ENCODE measurements at regions not wholly inside any gene's neighbourhood (a gene's known extent, or its start where the extent isn't known, plus 50 kb on each side); places are given as distances from the start of the nearest gene placed in this dataset.

DNA sequence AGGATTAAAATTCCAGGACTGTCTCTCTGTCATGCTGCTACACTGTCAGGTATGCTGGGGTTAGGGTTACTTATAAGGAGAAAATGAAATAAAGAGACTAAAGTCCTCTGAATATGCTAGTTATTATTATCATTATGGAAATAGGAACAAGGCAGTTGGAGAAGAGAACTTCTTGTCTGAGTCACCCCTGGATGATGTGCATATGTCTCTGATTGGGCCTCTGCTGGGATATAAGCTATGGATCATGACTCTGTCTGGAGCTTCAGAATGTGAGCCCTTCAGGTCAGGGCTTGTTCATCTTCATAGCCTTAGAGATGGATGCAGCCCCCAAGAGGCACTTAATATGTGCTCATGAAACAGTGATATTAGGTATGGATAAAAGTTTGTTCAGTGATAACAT, 569.6 kb downstream of the EPHB1 start:
- Mint-ChIP-seq H3K27ac (no peak overlapping the region), H3K36me3 (ENCODE audit: low read depth) (no peaks in the 10 kb centered on the region), H3K4me1 (ENCODE audit: low read depth) (no peaks in the 10 kb centered on the region), H3K27me3 (ENCODE audit: low read depth) (no peaks in the 10 kb centered on the region), H3K4me3 (ENCODE audit: low read depth) (no peak overlapping the region), H3K9me3 (no peaks in the 10 kb centered on the region)
- intact Hi-C loops (cut with micrococcal nuclease) = no loop called here
- no peak for DNase-seq (ENCODE audit: low spot score)

DNA sequence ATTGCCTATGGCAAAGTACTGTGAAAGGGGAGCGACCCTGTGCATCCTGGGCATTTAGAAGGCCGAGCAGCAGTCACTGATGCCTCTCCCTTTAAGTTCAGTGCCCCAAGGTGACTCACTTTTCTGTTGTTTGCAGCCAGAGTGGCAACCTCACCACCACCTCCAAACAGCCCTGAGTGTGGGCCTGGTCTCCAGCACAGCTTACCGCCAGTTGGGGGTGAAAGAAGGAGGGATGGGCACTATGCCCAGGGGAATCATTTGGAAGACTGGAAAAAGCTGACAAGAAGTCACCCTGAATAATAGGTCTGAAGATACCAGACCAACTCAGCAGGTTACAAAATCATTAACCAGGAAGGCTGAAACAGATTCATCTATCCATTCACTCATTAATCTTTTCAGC, 571.8 kb downstream of the EPHB1 start:
- no peak overlapping the region for H3K4me3 Mint-ChIP-seq (ENCODE audit: low read depth)
- H3K27ac Mint-ChIP-seq = no peak overlapping the region
- intact Hi-C loops (cut with micrococcal nuclease) = no loop called here
- no peaks in the 10 kb centered on the region for H3K4me1 Mint-ChIP-seq (ENCODE audit: low read depth)
- no peaks in the 10 kb centered on the region for H3K9me3 Mint-ChIP-seq
- no peak for DNase-seq (ENCODE audit: low spot score)
- no peaks in the 10 kb centered on the region for H3K27me3 Mint-ChIP-seq (ENCODE audit: low read depth)
- H3K36me3 Mint-ChIP-seq (ENCODE audit: low read depth) = no peaks in the 10 kb centered on the region

DNA sequence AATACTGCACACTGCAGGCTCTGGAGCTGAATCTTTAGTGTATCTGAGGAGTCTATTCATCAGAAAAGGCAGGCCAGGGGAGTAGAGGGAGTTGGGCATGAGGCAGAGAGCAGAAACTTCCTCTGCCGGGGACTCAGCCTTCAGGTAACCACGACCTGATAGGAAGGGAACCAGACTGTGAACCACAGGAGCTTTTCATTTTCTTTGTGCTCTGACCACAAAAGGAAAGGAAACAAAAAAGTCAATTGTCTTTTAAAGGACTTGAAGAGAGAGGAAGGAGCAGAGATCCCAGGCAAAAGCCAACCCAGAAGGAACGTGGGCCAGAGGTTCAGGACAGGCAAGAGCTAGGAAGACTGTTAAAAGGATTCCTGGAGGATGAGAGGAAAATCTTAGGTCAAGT, 573.3 kb downstream of the EPHB1 start:
- DNase-seq (ENCODE audit: low spot score) = no peak
- intact Hi-C loops (cut with micrococcal nuclease) = no loop called here
- no peak overlapping the region for H3K4me3 Mint-ChIP-seq (ENCODE audit: low read depth)
- H3K36me3 Mint-ChIP-seq (ENCODE audit: low read depth) = no peaks in the 10 kb centered on the region
- no peaks in the 10 kb centered on the region for H3K27me3 Mint-ChIP-seq (ENCODE audit: low read depth)
- no peak overlapping the region for H3K27ac Mint-ChIP-seq
- no peaks in the 10 kb centered on the region for H3K9me3 Mint-ChIP-seq
- no peaks in the 10 kb centered on the region for H3K4me1 Mint-ChIP-seq (ENCODE audit: low read depth)

DNA sequence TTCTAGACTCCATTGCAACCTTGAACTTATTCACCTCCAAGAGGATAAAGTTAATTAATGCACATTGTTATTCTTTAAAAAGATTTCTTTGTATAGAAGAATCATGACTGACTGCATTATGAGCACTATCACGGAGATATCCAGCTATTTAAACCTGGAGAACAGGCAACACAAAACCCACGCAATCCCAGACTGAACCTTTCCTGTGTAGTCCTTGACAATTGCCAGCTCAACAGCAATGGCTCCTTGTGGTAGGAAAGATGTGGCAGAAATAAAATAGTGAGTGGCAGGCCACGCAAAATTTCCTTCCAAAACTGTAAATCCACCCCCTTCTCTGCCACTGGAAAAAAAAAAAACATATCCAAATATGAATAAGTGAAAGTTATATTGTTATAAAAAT, 573.7 kb downstream of the EPHB1 start:
- intact Hi-C loops (cut with micrococcal nuclease) = no loop called here
- Mint-ChIP-seq H3K27me3 (ENCODE audit: low read depth) (no peaks in the 10 kb centered on the region), H3K9me3 (no peaks in the 10 kb centered on the region), H3K27ac (no peak overlapping the region), H3K4me1 (ENCODE audit: low read depth) (no peaks in the 10 kb centered on the region), H3K36me3 (ENCODE audit: low read depth) (no peaks in the 10 kb centered on the region), H3K4me3 (ENCODE audit: low read depth) (no peak overlapping the region)
- no peak for DNase-seq (ENCODE audit: low spot score)

DNA sequence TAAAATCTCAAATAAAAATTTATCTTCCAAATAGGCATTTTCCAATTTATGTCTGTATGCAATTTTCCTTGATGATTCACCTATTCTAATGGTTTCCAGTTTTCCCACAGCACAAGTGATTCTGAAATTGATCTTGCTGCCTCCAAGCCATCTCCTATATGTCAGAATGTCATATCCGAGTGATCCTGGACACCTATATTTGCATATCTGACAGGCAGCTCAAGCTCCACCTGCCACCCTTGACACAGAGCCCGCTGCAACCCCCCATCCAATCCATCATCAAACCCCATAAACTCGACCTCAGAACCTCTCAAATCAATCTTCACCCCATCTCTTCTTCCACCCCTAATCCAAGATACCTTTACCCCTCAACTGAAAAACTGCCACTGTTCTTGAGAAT, 579.5 kb downstream of the EPHB1 start:
- Mint-ChIP-seq H3K4me3 (ENCODE audit: low read depth) (no peak overlapping the region), H3K36me3 (ENCODE audit: low read depth) (no peaks in the 10 kb centered on the region), H3K27me3 (ENCODE audit: low read depth) (no peaks in the 10 kb centered on the region), H3K4me1 (ENCODE audit: low read depth) (no peaks in the 10 kb centered on the region), H3K27ac (no peak overlapping the region), H3K9me3 (no peaks in the 10 kb centered on the region)
- DNase-seq (ENCODE audit: low spot score) = no peak
- intact Hi-C loops (cut with micrococcal nuclease) = no loop called here

DNA sequence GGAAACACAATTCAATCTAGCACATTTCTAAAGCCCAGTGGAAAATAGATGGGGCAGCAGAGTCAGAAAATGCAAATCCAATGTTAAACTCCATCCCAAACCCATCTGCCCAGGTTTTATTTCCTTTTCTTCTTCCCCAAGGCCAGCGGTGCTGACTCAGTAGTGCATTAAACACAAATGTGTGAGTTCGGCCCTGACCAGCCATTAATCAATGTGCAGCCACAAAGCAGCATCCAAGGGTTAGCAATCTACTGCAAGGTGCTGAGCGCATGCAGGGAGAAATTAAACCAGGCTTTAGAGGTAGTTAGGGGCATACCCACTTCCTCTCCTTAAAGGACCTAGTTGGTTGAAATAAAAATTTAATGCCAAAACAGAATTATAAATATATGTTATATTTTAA, 583.3 kb upstream of the PPP2R3A start:
- Mint-ChIP-seq H3K27ac (no peak overlapping the region), H3K4me3 (ENCODE audit: low read depth) (no peak overlapping the region), H3K27me3 (ENCODE audit: low read depth) (no peaks in the 10 kb centered on the region), H3K4me1 (ENCODE audit: low read depth) (no peaks in the 10 kb centered on the region), H3K9me3 (no peaks in the 10 kb centered on the region), H3K36me3 (ENCODE audit: low read depth) (no peaks in the 10 kb centered on the region)
- intact Hi-C loops (cut with micrococcal nuclease) = no loop called here
- DNase-seq (ENCODE audit: low spot score) = no peak

DNA sequence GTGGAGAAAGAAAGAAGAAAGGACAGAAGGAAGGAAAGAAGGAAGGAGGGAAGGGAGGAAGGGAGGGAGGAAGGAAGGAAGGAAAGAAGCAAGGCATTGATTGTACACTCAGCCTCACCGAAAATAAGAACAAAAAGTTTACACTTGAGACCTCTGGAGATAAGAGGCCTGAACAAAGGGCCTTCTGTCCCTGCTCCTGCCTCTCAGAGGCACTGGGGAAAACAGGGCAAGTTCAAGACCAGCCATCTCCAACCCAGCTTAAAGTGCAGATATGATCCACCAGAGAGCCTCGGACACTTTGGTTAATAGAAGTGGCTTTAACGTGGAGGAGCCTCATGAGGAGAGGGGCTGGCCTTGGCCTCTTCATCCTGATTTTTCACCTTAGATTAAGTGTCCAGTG, 582.9 kb upstream of the PPP2R3A start:
- DNase-seq (ENCODE audit: low spot score) = no peak
- Mint-ChIP-seq H3K4me1 (ENCODE audit: low read depth) (no peaks in the 10 kb centered on the region), H3K9me3 (no peaks in the 10 kb centered on the region), H3K36me3 (ENCODE audit: low read depth) (no peaks in the 10 kb centered on the region), H3K4me3 (ENCODE audit: low read depth) (no peak overlapping the region), H3K27ac (no peak overlapping the region), H3K27me3 (ENCODE audit: low read depth) (no peaks in the 10 kb centered on the region)
- intact Hi-C loops (cut with micrococcal nuclease) = no loop called here

DNA sequence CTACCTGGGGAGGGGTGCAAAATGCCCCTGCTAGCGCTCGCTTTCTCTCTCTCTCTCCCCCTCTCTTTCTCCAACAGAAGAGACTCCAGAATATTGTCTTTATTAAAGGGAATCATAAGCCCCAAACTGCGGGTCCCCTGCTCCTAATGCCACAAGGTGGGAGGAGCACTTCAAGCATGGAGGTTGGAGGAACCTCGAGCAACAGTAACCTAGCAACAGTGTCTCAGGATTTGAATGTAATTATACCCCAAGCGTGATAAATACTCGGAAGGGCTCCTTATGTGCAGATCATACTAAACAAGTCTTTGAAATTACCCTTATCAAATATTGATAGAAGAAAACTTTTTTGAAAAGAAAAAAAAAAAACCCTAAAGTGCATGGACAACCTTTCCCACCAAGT, 582.2 kb upstream of the PPP2R3A start:
- H3K9me3 Mint-ChIP-seq = no peaks in the 10 kb centered on the region
- H3K27me3 Mint-ChIP-seq (ENCODE audit: low read depth) = no peaks in the 10 kb centered on the region
- H3K4me3 Mint-ChIP-seq (ENCODE audit: low read depth) = no peak overlapping the region
- no peak for DNase-seq (ENCODE audit: low spot score)
- H3K4me1 Mint-ChIP-seq (ENCODE audit: low read depth) = no peaks in the 10 kb centered on the region
- no peak overlapping the region for H3K27ac Mint-ChIP-seq
- intact Hi-C loops (cut with micrococcal nuclease) = no loop called here
- no peaks in the 10 kb centered on the region for H3K36me3 Mint-ChIP-seq (ENCODE audit: low read depth)

DNA sequence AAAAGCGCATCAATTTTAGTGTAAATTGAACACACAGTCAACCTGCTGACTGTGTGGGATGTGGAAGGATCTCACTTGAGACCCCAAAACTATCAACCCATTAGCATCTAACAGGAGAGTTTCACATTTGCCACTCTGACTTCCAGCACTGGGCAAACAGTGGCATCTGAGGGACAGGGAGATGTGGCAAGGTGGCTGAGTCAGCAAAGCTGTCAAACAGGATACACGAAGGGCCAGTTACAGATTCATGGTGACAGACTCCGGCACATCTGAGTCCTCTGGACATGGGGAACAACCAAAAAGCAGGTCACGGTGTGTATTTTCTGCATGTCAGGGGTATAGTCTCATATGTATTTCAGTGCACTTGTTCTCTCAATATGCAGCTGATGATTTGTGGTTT, 573.4 kb upstream of the PPP2R3A start:
- no peak for DNase-seq (ENCODE audit: low spot score)
- H3K4me1 Mint-ChIP-seq (ENCODE audit: low read depth) = no peaks in the 10 kb centered on the region
- H3K9me3 Mint-ChIP-seq = peaks cover 15% of the 10 kb centered on the region
- H3K27ac Mint-ChIP-seq = no peak overlapping the region
- intact Hi-C loops (cut with micrococcal nuclease) = no loop called here
- no peak overlapping the region for H3K4me3 Mint-ChIP-seq (ENCODE audit: low read depth)
- H3K36me3 Mint-ChIP-seq (ENCODE audit: low read depth) = no peaks in the 10 kb centered on the region
- no peaks in the 10 kb centered on the region for H3K27me3 Mint-ChIP-seq (ENCODE audit: low read depth)

DNA sequence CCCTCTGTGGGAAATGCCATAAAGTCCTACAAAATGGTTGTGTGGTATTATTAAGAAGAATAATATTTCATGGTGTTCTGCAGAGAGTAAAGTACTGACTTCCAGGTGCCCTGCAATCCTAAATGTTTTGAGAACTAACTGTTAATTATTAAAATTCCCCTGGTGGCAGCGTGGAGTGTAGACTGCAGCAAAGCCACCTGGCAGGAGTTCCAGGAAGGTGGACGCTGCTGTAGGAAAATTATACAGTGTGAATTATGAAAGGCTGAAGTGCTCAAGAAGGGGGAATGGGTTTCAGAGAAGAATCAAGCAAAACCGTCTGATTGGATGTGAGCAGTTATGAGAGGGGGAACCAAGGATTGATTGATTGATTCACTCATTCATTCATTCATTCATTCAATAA, 572.4 kb upstream of the PPP2R3A start:
- no peak overlapping the region for H3K27ac Mint-ChIP-seq
- H3K4me1 Mint-ChIP-seq (ENCODE audit: low read depth) = no peaks in the 10 kb centered on the region
- no peak overlapping the region for H3K4me3 Mint-ChIP-seq (ENCODE audit: low read depth)
- peaks cover 15% of the 10 kb centered on the region for H3K9me3 Mint-ChIP-seq
- H3K27me3 Mint-ChIP-seq (ENCODE audit: low read depth) = no peaks in the 10 kb centered on the region
- no peaks in the 10 kb centered on the region for H3K36me3 Mint-ChIP-seq (ENCODE audit: low read depth)
- intact Hi-C loops (cut with micrococcal nuclease) = no loop called here
- no peak for DNase-seq (ENCODE audit: low spot score)

DNA sequence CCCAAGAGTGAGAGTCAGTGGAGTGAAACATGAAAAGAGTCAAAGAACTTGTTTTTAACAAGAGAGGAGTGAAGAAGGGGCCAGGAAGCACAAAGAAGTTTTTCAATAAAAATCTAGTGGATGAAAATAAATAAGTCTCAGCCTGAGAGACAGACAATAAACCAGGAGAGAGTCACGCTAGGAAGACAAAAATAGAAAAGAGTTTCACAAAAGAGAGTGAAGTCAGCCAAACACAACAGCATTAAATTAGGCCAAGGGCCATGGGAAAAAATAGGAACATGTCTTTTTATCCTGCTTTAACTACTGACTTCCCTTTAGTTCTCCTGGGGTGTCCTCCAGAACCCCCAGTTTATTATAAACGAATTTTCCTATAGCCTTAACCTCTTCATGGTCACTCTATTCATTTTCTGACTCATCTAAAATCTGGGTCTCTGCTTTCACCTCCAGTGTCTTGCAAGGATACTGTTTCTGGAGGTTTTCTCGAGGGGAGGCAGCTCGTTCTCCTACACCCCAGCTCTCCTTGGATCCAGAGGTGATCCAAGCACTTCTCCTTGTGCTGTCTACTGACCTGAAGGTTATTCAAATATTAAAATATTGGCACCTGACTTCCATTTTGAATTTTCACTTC, 571.5 kb upstream of the PPP2R3A start:
- Mint-ChIP-seq H3K36me3 (ENCODE audit: low read depth) (no peaks in the 10 kb centered on the region), H3K27ac (no peak overlapping the region), H3K4me1 (ENCODE audit: low read depth) (no peaks in the 10 kb centered on the region), H3K27me3 (ENCODE audit: low read depth) (no peaks in the 10 kb centered on the region), H3K9me3 (peaks cover 15% of the 10 kb centered on the region), H3K4me3 (ENCODE audit: low read depth) (no peak overlapping the region)
- DNase-seq (ENCODE audit: low spot score) = no peak
- intact Hi-C loops (cut with micrococcal nuclease) = no loop called here

DNA sequence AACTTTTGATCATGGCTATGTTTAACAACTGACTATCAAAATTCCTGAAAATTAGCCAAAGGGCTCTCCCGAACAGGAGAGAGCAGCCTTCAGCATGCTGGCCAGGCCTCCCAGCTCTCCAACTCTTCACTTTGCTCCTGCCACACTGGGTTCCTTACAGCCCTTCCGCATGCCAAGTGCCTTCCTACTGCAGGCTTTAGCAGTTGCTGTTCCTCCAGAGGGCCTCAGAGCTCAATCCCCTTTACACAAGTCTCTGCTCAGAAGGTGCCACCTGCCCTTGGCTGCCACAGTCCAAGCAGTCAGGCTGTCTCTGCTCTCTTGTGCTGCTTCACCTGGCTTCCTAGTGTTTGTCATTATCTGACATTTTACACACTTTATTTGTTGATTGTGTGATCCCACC, 553.1 kb upstream of the PPP2R3A start:
- H3K9me3 Mint-ChIP-seq = no peaks in the 10 kb centered on the region
- H3K27ac Mint-ChIP-seq = no peak overlapping the region
- intact Hi-C loops (cut with micrococcal nuclease) = no loop called here
- H3K36me3 Mint-ChIP-seq (ENCODE audit: low read depth) = no peaks in the 10 kb centered on the region
- no peak for DNase-seq (ENCODE audit: low spot score)
- H3K4me1 Mint-ChIP-seq (ENCODE audit: low read depth) = no peaks in the 10 kb centered on the region
- no peaks in the 10 kb centered on the region for H3K27me3 Mint-ChIP-seq (ENCODE audit: low read depth)
- H3K4me3 Mint-ChIP-seq (ENCODE audit: low read depth) = no peak overlapping the region

DNA sequence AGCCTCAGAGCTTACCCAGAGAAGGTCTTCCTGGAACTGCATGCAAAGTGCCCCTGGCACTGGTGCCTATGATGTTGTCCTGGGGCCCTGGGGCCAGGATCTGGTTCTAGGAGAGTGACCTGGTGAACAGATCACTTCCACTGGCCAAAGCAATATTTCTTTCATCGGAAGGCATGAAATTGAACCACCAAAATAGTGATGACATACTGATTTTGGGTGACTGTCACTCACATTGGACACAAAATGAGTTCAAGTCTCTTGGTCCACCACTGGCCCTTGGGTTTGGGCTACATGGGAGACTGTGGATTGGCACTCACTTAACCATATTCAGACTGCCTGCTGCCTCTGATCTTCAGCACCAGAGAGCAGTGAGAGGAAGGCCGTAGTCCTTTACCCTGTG, 549.3 kb upstream of the PPP2R3A start:
- no peak overlapping the region for H3K27ac Mint-ChIP-seq
- intact Hi-C loops (cut with micrococcal nuclease) = no loop called here
- H3K9me3 Mint-ChIP-seq = no peaks in the 10 kb centered on the region
- H3K4me1 Mint-ChIP-seq (ENCODE audit: low read depth) = no peaks in the 10 kb centered on the region
- H3K36me3 Mint-ChIP-seq (ENCODE audit: low read depth) = no peaks in the 10 kb centered on the region
- H3K4me3 Mint-ChIP-seq (ENCODE audit: low read depth) = no peak overlapping the region
- no peaks in the 10 kb centered on the region for H3K27me3 Mint-ChIP-seq (ENCODE audit: low read depth)
- DNase-seq (ENCODE audit: low spot score) = no peak

DNA sequence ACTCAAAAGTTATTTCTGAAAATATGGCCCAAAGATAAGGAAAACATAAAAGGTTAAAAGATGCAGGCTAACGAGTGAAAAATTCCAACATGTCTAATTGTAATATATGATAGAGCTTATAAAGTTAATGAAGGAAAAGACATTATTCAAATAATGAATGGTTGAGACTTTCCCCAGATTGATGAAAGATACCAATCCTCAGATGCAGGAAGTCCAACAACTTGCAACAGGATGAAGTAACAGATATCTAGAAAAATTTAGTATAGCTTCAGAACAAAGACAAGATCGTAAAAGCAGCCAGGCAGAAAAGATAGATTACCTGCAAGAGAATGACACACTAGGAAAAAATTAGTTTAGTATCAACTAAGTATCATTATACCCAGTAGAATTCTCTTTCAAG, 546.4 kb upstream of the PPP2R3A start:
- Mint-ChIP-seq H3K27ac (no peak overlapping the region), H3K36me3 (ENCODE audit: low read depth) (no peaks in the 10 kb centered on the region), H3K9me3 (no peaks in the 10 kb centered on the region), H3K4me3 (ENCODE audit: low read depth) (no peak overlapping the region), H3K4me1 (ENCODE audit: low read depth) (no peaks in the 10 kb centered on the region), H3K27me3 (ENCODE audit: low read depth) (no peaks in the 10 kb centered on the region)
- no peak for DNase-seq (ENCODE audit: low spot score)
- intact Hi-C loops (cut with micrococcal nuclease) = no loop called here

Measured in activated T-helper 2 cell treated with anti-CD3 and anti-CD28 coated beads, Interferon-gamma antibody, Interleukin-2, Interleukin-4, amounts not matched to agents 10 μg/mL and 5 μg/mL and 100 μg/mL, durations not matched to agents 14 hours and 24 hours and 36 hours (primary cell).